Epithelial cell of proximal tubule (primary cell): ENCODE measurements at regions not wholly inside any gene's neighbourhood (a gene's known extent, or its start where the extent isn't known, plus 50 kb on each side); places are given as distances from the start of the nearest gene placed in this dataset.

Experiments
- DNase-seq: peaks from one replicate; pipeline ENCODE4 v3.0.0-alpha.2; 2011; ENCODE audit warnings: low read depth
- H3K4me3 ChIP-seq: 2 replicates; pipeline ENCODE4 v1.5.1; 2011; ENCODE audit warnings: low read depth, mild to moderate bottlenecking, low read length
- TF ChIP-seq, protein P1 (sequence below): conservative IDR thresholded peaks from 2 replicates; pipeline ENCODE4 v1.5.1; 2012; ENCODE audit warnings: low read depth, mild to moderate bottlenecking, low read length

DNA sequence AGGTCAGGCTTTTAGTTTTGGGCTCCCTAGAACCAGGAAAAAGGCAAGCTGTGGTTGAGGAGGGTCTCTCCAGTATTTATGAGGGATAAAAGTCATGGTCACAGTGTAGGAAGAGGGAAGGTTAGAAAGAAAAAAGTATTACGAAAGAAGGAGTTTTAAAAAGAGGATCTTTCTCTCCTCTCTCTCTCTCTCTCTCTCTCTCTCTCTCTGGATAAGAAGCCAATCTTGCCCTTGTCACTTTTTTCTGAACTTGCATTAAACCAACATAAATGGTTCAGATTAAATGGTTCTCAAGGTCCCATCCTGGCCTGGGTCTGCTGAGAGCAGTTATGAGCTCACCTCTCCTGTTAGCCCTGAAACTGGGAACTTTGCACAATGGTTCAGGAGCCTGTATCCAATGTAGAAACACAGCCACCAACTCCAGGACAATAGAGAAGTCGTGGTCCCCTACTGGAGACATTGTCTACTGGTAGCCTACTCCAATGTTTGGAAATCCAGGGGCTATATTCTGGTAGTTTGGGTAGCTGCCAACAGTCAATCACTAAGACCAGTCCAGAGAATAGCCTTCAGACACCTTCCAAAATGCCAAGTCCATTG lies 131.9 kb downstream of the DAD1 start:
- TF ChIP-seq, protein P1, sequence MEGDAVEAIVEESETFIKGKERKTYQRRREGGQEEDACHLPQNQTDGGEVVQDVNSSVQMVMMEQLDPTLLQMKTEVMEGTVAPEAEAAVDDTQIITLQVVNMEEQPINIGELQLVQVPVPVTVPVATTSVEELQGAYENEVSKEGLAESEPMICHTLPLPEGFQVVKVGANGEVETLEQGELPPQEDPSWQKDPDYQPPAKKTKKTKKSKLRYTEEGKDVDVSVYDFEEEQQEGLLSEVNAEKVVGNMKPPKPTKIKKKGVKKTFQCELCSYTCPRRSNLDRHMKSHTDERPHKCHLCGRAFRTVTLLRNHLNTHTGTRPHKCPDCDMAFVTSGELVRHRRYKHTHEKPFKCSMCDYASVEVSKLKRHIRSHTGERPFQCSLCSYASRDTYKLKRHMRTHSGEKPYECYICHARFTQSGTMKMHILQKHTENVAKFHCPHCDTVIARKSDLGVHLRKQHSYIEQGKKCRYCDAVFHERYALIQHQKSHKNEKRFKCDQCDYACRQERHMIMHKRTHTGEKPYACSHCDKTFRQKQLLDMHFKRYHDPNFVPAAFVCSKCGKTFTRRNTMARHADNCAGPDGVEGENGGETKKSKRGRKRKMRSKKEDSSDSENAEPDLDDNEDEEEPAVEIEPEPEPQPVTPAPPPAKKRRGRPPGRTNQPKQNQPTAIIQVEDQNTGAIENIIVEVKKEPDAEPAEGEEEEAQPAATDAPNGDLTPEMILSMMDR, result no peak
- H3K4me3 ChIP-seq, result no peak overlapping the region
- DNase-seq, result no peak

DNA sequence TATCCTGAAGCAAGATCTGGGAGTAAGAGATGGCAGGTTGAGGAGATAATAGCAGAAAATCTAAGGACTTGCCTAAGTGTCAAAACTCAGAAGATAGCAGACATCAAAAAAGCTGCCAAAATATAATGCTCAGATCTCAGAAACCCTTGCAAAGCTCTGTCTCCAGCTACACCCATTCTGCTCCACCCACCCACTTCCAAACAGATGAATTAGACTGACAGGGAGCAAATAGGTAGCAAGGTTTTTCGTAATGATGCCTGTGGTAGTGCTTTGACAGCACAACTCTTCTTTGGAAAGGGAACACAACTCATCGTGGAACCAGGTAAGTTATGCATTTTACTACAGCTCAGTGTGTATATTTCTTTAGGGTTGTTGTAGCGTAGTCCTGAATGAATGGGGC lies 132.6 kb downstream of the DAD1 start:
- DNase-seq, result no peak
- H3K4me3 ChIP-seq, result no peak overlapping the region
- TF ChIP-seq, protein P1, result no peak

DNA sequence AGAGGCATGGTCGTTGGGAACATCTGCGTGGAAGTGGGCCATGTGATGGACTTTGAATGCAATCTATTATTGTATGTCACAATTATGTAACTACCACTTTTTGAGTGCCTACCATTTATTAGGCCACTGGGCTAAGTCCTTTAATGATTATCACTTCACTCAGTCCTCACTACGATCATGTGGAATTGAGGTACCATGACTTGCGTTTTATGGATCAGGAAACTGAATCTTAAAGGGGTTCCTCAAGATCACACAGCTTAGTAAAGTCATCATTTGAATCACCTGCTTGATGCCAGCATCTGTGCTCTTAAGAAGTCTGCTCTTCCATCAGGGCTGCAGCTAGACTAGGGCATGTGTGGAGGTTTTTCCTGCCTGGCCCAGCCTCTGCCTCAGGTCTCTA lies 136.7 kb downstream of the DAD1 start:
- H3K4me3 ChIP-seq, result no peak overlapping the region
- TF ChIP-seq, protein P1, result no peak
- DNase-seq, result no peak

DNA sequence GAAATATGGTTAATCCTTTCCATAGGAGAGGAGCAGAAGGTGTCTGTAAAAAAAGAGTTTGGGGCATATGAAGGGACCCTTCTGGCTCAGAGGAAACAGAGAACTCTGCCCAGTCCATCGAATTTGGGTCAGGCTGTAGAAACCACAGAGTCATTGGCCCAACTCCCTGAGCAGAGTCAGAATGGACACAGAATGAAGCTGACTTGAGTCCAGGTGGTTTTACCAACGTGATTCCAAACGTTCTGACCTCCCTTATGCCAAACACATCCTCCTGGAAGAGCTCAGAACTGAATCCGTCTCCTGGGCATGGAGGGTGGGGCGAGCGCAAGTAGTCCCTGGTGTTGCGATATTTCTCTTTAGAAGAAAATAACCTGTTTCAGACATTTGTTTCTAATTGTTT lies 138.8 kb downstream of the DAD1 start:
- TF ChIP-seq, protein P1, result no peak
- DNase-seq, result no peak
- H3K4me3 ChIP-seq, result no peak overlapping the region

DNA sequence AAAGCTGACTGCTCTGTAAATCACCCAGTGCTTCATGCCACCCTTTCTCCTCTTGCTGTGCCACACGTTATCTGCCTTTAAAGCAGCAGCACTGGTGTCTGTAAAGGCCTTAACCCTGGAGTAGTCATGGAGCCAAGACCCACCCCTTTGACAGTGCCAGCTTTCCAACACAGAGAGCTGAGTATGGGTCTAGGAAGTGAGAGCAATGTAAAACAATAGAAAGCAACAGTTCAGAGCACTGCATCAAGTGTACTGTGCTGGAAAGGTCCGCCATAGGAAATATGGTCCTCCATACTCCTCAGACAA lies 139.5 kb downstream of the DAD1 start:
- TF ChIP-seq, protein P1, result no peak
- no peak for DNase-seq
- no peak overlapping the region for H3K4me3 ChIP-seq

DNA sequence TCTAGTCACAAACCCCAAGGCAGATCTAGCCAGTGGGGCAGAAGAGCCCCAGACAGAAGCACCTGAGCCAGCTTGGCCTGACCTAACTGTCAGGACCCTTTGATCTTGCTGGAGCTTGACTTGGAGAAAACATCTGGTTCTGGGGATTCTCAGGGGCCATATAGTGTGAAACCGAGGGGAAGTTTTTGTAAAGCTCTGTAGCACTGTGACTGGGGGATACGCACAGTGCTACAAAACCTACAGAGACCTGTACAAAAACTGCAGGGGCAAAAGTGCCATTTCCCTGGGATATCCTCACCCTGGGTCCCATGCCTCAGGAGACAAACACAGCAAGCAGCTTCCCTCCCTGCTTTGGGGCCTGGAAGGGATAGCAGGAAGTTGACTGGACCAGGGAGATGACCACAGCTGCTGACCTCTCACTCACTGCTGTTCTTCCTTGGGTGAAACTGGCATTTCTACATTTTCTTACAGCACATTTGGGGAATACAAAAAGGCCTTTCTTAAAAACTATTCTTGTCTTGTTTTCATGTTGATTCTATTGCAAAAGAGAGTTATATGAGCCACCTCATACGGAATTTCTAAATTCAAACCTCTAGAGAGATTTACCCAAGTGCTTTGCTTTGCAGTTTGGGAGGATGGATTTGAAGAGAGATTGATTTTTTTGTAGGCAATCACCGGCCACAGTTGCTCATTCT lies 140.0 kb downstream of the DAD1 start:
- no peak overlapping the region for H3K4me3 ChIP-seq
- DNase-seq, result no peak
- TF ChIP-seq, protein P1, result no peak

DNA sequence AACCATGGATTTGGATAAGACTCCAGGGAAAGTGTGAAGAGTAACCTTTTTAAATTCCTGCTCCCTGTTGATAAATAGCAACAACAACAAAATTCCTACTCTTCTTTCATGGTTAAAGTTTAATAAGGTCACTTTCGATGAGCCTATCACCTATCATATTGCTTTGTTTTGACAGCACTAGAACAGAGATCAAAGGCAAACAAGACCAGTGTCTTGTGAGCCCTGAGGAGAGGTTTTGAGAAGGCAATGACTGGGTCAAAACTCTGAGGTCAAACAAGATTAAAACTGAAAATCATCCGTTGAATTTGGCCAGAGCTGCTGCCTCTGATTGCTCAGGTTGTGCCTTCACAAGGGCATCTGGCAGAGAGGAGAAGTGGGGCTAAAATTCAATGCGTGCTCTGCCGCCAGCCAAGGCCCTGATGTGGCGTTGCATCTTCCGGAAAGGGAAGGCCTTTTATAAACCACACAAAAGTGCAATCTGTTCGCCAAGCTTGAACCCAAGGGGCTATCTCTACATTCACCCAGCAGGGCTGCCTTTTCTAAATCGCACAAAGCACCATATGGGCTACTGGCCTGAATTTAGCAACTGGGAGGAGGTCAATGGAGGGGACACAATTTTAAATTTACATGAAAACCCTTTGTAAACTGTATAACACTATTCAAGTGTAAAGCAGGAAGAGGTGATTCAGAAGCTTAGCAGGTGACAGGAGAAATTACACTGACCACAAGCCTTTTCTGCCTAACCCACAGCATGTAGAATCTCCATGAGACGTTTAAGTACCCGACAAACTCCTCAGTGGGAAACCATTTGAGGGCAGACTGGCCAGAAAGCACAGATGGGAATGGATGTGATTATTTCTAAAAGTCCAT lies 140.8 kb downstream of the DAD1 start:
- DNase-seq, result no peak
- TF ChIP-seq, protein P1, result no peak
- H3K4me3 ChIP-seq, result no peak overlapping the region
